SK-N-SH (cell line): ENCODE measurements at regions not wholly inside any gene's neighbourhood (a gene's known extent, or its start where the extent isn't known, plus 50 kb on each side); places are given as distances from the start of the nearest gene placed in this dataset.

ENCODE experiments used
- CTCF ChIA-PET: fragments of 300-600, 350-600 bp; formaldehyde crosslinking; extraction: SDS; loops from one replicate; lab custom pipeline; 2021; lab: Yijun Ruan, JAX
- POLR2A ChIA-PET: fragments of 350-600 bp; sonication (Branson Sonifier 250); formaldehyde crosslinking; extraction: SDS; loops from one replicate; lab custom pipeline; 2020; ENCODE audit warnings: antibody characterized with exemption, inconsistent platforms; lab: Yijun Ruan, JAX
- DNase-seq: peaks from one replicate; pipeline ENCODE4 v3.0.0; 2012
- H2AFZ ChIP-seq: fragments of 200-600 bp; sonication (generic); 2 replicates; pipeline ENCODE4 v1.8.1; 2016; ENCODE audit warnings: antibody characterized with exemption, mild to moderate bottlenecking, low read depth
- H3F3A ChIP-seq: fragments of 200-600 bp; sonication (generic); replicated peaks from 2 replicates; pipeline ENCODE3; 2016; ENCODE audit warnings: antibody characterized with exemption, mild to moderate bottlenecking; ENCODE audit not compliant: insufficient read depth
- H3K27ac ChIP-seq, 2 experiments: fragments of 200-500 bp in 1 of 2; fragments of 200-600 bp in 1 of 2; sonication (Bioruptor generic) in 1 of 2; sonication (generic), shearing (Covaris generic) in 1 of 2; 2 replicates each; pipeline versions ENCODE4 v1.5.1 to v1.6.1; 2014 to 2016; ENCODE audit warnings: low read depth in 2 of 2, inconsistent platforms in 1 of 2, low read length in 1 of 2, mild to moderate bottlenecking in 1 of 2, mixed read lengths in 1 of 2
- H3K27me3 ChIP-seq: fragments of 200-600 bp; sonication (generic), shearing (Covaris generic); 2 replicates; pipeline ENCODE4 v1.6.1; 2016; ENCODE audit warnings: mixed run types; ENCODE audit not compliant: insufficient read depth
- H3K36me3 ChIP-seq, 2 experiments: fragments of 200-500 bp in 1 of 2; fragments of 200-600 bp in 1 of 2; sonication (Bioruptor generic) in 1 of 2; sonication (generic) in 1 of 2; replicated peaks in 1 of 2; 2 replicates each; pipeline versions ENCODE3 to v1.5.1; 2014 to 2016; ENCODE audit warnings: low read length in 1 of 2, mild to moderate bottlenecking in 1 of 2; ENCODE audit not compliant: insufficient read depth in 2 of 2, control insufficient read depth in 1 of 2
- H3K4me1 ChIP-seq, 2 experiments: fragments of 200-500 bp in 1 of 2; fragments of 200-600 bp in 1 of 2; sonication (Bioruptor generic) in 1 of 2; sonication (generic), shearing (Covaris generic) in 1 of 2; 2 replicates each; pipeline versions ENCODE4 v1.5.1 to v1.6.1; 2014 to 2016; ENCODE audit warnings: low read depth in 1 of 2, low read length in 1 of 2, mixed run types in 1 of 2; ENCODE audit not compliant: insufficient read depth in 2 of 2, control insufficient read depth in 1 of 2
- H3K4me2 ChIP-seq: fragments of 200-600 bp; sonication (generic), shearing (Covaris generic); 2 replicates; pipeline ENCODE4 v1.6.1; 2017; ENCODE audit warnings: mixed run types
- H3K4me3 ChIP-seq, 2 experiments: fragments of 200-500 bp in 1 of 2; fragments of 200-600 bp in 1 of 2; sonication (Bioruptor generic) in 1 of 2; sonication (generic), shearing (Covaris generic) in 1 of 2; 2 replicates each; pipeline versions ENCODE4 v1.5.1 to v1.8.1; 2014 to 2016; ENCODE audit warnings: low read depth in 2 of 2, inconsistent platforms in 1 of 2, low read length in 1 of 2, mild to moderate bottlenecking in 1 of 2, mixed read lengths in 1 of 2, moderate library complexity in 1 of 2
- H3K79me2 ChIP-seq: fragments of 200-600 bp; sonication (generic); 2 replicates; pipeline ENCODE4 v1.8.1; 2017; ENCODE audit warnings: mild to moderate bottlenecking; ENCODE audit not compliant: insufficient read depth
- H3K9ac ChIP-seq: fragments of 200-600 bp; sonication (generic); 2 replicates; pipeline ENCODE4 v1.6.1; 2017; ENCODE audit warnings: mixed run types
- H3K9me2 ChIP-seq: fragments of 200-600 bp; sonication (generic); 2 replicates; pipeline ENCODE4 v1.6.1; 2017; ENCODE audit warnings: mixed run types
- H3K9me3 ChIP-seq: fragments of 200-600 bp; sonication (generic); 2 replicates; pipeline ENCODE4 v1.6.1; 2017; ENCODE audit warnings: mixed run types, mild to moderate bottlenecking, moderate library complexity
- H4K20me1 ChIP-seq: fragments of 200-600 bp; sonication (generic); 2 replicates; pipeline ENCODE4 v1.6.1; 2017; ENCODE audit warnings: mild to moderate bottlenecking, mixed run types; ENCODE audit not compliant: insufficient read depth
- CHD2 ChIP-seq: fragments of 150-350 bp; IDR thresholded peaks from 2 replicates; pipeline ENCODE4 v1.6.1; 2018; ENCODE audit warnings: low read length; ENCODE audit not compliant: partially characterized antibody
- ELF1 ChIP-seq: IDR thresholded peaks from 2 replicates; pipeline ENCODE4 v1.4.0; 2012
- EP300 ChIP-seq, 2 experiments: IDR thresholded peaks; 2 replicates each; pipeline versions ENCODE4 v1.4.0 to v1.6.1; 2012; ENCODE audit warnings: borderline replicate concordance in 1 of 2, low read depth in 1 of 2, low read length in 1 of 2
- FOSL2 ChIP-seq: IDR thresholded peaks from 2 replicates; pipeline ENCODE4 v1.4.0; 2012; ENCODE audit warnings: low read depth, mild to moderate bottlenecking, moderate library complexity, borderline replicate concordance
- FOXJ3 ChIP-seq: sonication (generic); formaldehyde crosslinking; IDR thresholded peaks from 2 replicates; pipeline ENCODE4 v1.5.1; 2020; ENCODE audit warnings: mild to moderate bottlenecking, missing genetic modification reagents
- GABPA ChIP-seq: IDR thresholded peaks from 2 replicates; pipeline ENCODE4 v1.4.0; 2012; ENCODE audit warnings: low read depth, mild to moderate bottlenecking
- GATA2 ChIP-seq: sonication (generic); formaldehyde crosslinking; IDR thresholded peaks from 2 replicates; pipeline ENCODE4 v1.5.0; 2020; ENCODE audit warnings: mild to moderate bottlenecking, missing genetic modification reagents
- IRF3 ChIP-seq: fragments of 150-350 bp; IDR thresholded peaks from 2 replicates; pipeline ENCODE4 v1.6.1; 2016; ENCODE audit warnings: mild to moderate bottlenecking, low read depth, low read length
- JUND ChIP-seq: IDR thresholded peaks from 2 replicates; pipeline ENCODE4 v1.4.0; 2012
- MXI1 ChIP-seq: IDR thresholded peaks from 2 replicates; pipeline ENCODE4 v1.6.1; 2012; ENCODE audit warnings: mild to moderate bottlenecking, low read depth, low read length, improper control_type of control experiment
- POLR2AphosphoS5 ChIP-seq: IDR thresholded peaks from 2 replicates; pipeline ENCODE4 v1.6.1; 2012; ENCODE audit warnings: low read depth, low read length
- RAD21 ChIP-seq: IDR thresholded peaks from 2 replicates; pipeline ENCODE4 v1.6.1; 2012; ENCODE audit warnings: mild to moderate bottlenecking, low read length
- REST ChIP-seq: IDR thresholded peaks from 2 replicates; pipeline ENCODE4 v1.6.1; 2012; ENCODE audit warnings: mild to moderate bottlenecking, low read depth, low read length, moderate library complexity
- SIN3A ChIP-seq: IDR thresholded peaks from 2 replicates; pipeline ENCODE4 v1.6.1; 2012; ENCODE audit warnings: low read depth, mild to moderate bottlenecking, low read length, moderate library complexity, borderline replicate concordance
- SMC3 ChIP-seq: IDR thresholded peaks from 2 replicates; pipeline ENCODE4 v1.6.1; 2012; ENCODE audit warnings: low read depth, low read length, improper control_type of control experiment
- TEAD4 ChIP-seq: IDR thresholded peaks from 2 replicates; pipeline ENCODE4 v1.4.0; 2012; ENCODE audit warnings: mild to moderate bottlenecking, borderline replicate concordance; ENCODE audit not compliant: insufficient read depth
- USF1 ChIP-seq: IDR thresholded peaks from 2 replicates; pipeline ENCODE4 v1.4.0; 2012; ENCODE audit warnings: low read depth, borderline replicate concordance
- ZBTB33 ChIP-seq: IDR thresholded peaks from 2 replicates; pipeline ENCODE4 v1.4.0; 2012; ENCODE audit warnings: low read depth, borderline replicate concordance
- WGBS: methylation state at CpG from one replicate; pipeline ENCODE4 v1.1.6; 2017; ENCODE audit warnings: low lambda C conversion rate; 5-methylcytosine and 5-hydroxymethylcytosine counted together

- TF ChIP-seq IRF3: no peak
- TF ChIP-seq, all 33 proteins: peak for 0
These were observed 867.1 kb downstream of the UQCRFS1 start (continued) for GRCh38 chr19:28345811-28346210.

GRCh38 chr19:28341810-28342350, 871.1 kb downstream of the UQCRFS1 start:
- ChIA-PET CTCF (no interaction called here), POLR2A (no interaction called here)
- TF ChIP-seq POLR2AphosphoS5 (no peak), SMC3 (no peak), EP300 (IDR thresholded peaks at IDR 0.05; ENCODE audit: borderline replicate concordance in 1 of 2, low read depth in 1 of 2, low read length in 1 of 2) (no peak), ELF1 (no peak), CHD2 (no peak), SIN3A (no peak)
- Histone ChIP-seq H3K4me1 (no peaks in the 10 kb centered on the region), H3K4me3 (no peak overlapping the region), H3K79me2 (no peaks in the 10 kb centered on the region), H3F3A (no peaks in the 10 kb centered on the region), H3K27ac (no peak overlapping the region), H3K9ac (no peak overlapping the region), H3K27me3 (no peaks in the 10 kb centered on the region; the same call in 1 of the 2 replicates), H2AFZ (no peak overlapping the region), H3K9me3 (no peaks in the 10 kb centered on the region), H3K9me2 (no peaks in the 10 kb centered on the region), H3K4me2 (no peak overlapping the region), H3K36me3 (no peaks in the 10 kb centered on the region), H4K20me1 (no peaks in the 10 kb centered on the region)
- WGBS: 3% methylated on average over 5 of the region's 5 CpGs
- no peak for DNase-seq

GRCh38 chr19:28334419-28334818, 878.5 kb downstream of the UQCRFS1 start:
- Histone ChIP-seq H4K20me1 (no peaks in the 10 kb centered on the region), H3F3A (no peaks in the 10 kb centered on the region), H3K36me3 (no peaks in the 10 kb centered on the region), H3K4me2 (no peak overlapping the region), H3K9me2 (no peaks in the 10 kb centered on the region), H3K27me3 (no peaks in the 10 kb centered on the region), H3K79me2 (no peaks in the 10 kb centered on the region), H3K4me3 (no peak overlapping the region), H3K4me1 (no peaks in the 10 kb centered on the region), H3K27ac (no peak overlapping the region), H2AFZ (no peak overlapping the region), H3K9ac (no peak overlapping the region), H3K9me3 (no peaks in the 10 kb centered on the region)
- 2% methylated on average over 4 of the region's 4 CpGs for WGBS
- DNase-seq: no peak
- POLR2A ChIA-PET: no interaction called here
- CTCF ChIA-PET: interaction anchor here (1.0 to 1.1 kb wide), 2 partner anchors 8 to 9 kb away, joined by 3 read pairs; no protein-coding TSS in a partner anchor
- no peak for TF ChIP-seq ZBTB33
- no peak for TF ChIP-seq FOXJ3 (CRISPR knock-in tag)
- no peak for TF ChIP-seq JUND
- no peak for TF ChIP-seq TEAD4
- no peak for TF ChIP-seq MXI1
- no peak for TF ChIP-seq RAD21
- TF ChIP-seq REST: no peak
- TF ChIP-seq FOSL2: no peak
- TF ChIP-seq GABPA: no peak
- TF ChIP-seq SIN3A: no peak
- TF ChIP-seq POLR2AphosphoS5: no peak
- TF ChIP-seq ELF1: no peak
- no peak for TF ChIP-seq CHD2
- no peak for TF ChIP-seq USF1
- TF ChIP-seq GATA2: no peak
